Lung microvascular endothelial cell (primary cell): ENCODE measurements at regions not wholly inside any gene's neighbourhood (a gene's known extent, or its start where the extent isn't known, plus 50 kb on each side); places are given as distances from the start of the nearest gene placed in this dataset.
A peak's percentile ranks its signal among the peaks of the same experiment; 100 is the strongest.

Experiments
- DNase-seq, 2 donors: peaks; one replicate each; pipeline versions ENCODE4 v3.0.0 to v3.0.0-alpha.2; 2010; ENCODE audit warnings: low read depth in 2 of 2

DNA sequence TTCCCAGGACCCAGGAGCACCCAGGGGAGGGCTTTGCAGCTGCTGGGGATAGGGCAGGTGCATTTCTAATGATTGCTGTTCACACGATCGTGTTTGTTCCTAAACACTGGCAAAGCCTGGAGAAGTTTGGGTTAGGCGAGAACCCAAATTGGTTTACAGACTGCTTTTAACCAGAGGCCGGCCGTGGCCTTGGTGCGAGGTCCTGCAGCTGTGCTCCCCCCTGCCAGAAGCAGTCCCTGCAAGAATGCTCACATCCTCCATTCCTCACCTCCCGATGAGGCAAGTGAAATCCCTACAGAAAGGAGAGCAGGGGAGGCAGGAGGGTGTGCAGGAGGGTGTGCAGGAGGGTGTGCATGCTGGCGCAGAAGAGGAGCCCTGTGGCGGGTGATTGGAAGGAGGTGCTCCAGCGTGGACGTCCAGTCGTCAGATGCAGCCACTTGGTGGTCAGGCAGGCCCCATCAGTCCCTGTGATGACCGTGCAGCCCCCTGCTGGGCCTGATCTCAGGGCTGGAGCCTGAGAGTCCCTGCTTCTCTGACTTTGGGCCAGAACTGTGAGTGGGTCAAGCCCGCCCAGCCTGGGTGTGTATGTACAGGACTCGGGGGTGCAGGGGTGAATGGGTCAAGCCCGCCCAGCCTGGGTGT, 55.7 kb upstream of the FRMD1 start:
- no peak for DNase-seq

DNA sequence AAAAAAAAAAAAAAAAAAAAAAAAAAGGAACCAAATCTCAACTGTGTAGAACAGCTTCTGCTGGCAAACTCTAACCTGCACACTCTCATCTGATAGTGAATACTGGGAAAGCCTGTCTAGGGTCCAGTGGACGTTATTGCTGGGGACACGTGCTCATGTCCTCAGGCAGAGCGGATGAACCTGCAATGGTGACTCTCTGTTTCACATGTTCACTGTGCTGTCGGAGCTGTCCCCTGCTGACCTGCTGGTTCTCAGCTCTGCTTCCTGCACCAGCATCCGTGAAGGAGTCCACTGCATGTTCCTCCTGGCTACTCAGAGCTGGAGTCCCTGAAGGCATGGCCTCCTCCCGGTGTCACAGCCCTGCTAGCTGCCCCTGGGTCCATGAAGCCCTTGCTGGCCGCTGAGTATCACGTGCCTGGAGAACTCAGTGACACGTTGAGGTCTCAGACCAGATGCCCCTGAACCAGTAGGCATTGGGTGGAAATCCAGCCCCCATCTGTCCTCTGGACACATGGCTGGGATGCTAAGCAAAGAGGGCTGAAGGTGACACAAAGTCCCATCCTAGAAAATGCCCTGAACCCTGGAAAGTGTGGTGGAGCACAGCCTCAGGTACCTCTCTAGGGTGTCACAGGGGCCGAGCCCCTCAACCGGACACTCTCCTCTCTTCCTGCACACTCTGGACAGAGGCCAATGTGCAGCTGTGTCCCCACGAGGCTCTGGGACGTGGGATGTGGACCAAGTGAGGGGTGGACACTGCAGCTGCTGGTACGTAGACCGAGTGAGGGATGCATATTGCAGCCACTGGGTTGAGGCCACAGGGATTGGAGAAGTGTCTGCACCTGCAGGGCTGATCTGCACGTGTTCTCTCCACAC, 54.9 kb upstream of the FRMD1 start:
- DNase-seq = no peak

DNA sequence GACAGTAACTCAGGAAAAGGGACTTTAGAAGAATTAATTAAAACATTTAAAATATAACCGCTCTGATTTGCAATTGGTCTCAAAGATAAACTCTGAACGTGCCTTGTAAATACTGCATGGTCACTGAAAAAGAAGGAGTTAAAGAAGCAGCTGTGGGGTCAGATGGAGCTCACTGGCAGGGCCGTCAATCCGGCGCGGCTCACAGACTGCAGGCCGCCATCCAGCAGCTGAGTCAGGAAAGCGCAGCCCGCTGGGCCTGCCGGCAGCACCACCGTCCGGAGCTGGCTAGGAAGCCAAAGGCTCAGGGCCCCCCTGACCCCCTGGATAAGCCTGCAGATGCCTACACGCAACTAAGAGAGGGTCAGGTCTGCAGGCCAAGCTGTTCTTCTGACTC, 54.2 kb upstream of the FRMD1 start:
- DNase-seq = peak; percentile 34 to 48

DNA sequence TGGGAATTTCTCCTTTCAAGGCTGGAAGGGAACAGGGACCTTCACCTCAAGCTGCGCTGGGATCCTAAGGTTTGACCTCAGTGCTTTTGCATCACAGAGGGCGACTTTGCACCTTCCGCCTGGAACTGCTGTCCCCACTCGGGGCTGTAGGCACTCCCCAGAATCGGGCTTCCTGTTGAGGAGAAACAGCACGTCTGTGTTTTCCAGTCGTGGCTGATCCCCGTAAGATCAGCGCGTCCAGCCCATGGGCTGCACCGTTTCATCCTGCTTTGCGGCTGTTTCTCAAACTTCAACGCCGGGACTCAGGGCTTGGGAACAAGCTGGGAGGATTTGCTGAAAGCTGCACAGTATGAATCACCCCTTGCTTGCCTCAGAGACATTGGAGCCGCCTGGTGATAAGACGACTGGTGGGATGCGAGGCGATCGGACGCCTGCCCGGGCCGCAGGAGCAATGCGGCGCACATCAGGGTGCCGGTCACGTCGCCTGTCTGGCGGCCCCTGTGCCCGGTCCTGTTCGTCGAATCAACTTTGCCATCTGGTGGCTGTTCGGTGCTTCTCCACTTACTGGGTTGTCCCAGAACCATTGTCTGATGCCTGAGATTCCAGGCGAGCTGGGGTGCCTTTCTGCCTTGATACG, 53.6 kb upstream of the FRMD1 start:
- peak; percentile 61 to 80 for DNase-seq

DNA sequence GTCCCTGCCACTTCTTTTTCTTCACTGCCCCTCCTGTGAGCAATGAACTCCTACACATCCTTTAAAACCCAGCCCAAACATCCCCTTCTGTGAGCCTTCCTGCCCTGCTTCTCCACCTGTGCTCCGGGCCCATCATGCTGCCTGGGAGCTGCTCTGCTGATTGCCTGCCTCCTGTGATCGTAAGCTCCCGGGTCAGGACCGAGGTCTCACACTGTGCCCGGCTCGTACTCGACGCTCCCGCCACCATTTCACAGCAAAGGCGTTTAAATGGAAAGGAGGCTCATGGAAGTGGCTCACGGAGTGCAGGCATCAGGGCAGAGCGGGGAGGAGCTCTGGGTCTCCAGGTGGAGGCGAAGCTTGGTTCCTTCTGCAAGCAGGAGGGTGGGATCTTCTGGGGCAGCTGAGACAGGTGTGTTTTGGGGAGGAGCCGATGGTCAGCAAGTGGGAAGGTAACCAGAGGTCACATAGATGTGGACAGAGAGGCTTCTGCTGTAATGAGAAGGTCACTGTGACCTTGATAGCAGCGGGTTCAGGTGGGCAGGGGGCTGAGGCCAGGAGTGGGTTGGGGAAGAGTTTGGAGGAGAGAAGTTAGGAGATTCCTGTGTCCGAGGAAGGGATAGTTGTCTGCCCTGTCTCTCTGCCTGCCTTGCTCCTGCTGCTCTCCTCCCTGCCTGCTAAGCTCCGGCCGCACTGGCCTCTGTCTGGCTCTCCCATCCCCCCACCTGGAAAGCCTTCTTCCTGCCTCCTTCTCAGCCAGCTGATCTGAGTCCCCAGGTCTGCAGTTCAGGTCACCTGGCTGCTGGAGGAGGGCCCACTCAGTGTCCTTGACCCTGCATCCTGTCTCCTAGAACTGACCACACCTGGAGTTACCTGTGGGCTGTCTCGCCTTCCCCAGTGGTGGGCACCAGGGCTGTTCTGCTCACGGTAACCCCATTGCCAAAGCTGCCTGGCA, 52.7 kb upstream of the FRMD1 start:
- no peak for DNase-seq

DNA sequence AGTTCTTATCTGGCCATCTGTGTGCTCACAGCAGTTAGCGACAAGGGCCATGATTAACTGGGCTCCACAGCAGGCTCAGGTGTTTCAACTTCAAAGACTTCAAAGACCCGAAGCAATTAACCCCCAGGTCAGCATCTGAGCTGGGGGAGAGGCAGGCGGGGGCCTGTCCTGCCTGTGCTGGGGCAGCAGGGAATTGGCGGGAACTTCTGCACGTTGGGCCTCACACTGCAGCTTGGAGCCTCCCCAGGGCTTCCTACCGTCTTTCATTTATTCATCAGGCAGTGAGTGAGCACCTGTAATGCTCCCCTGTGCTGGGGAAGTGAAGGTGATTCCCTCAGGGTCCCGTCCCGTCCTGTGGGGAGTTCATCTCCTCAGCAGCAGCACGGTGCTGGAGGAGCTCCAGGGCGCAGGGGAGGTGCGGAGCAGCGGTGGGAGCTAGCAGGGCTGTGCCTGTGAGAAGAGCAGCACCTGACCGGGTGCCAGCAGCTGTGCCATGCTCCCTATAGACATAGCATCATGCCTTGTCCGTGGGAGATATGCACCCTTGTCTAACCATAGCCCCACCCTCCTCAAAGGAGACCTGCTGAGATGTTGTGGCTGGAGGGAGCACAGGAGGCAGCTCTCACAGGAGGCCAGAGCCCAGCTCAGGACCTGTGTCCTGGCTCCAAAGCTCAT, 51.8 kb upstream of the FRMD1 start:
- DNase-seq = no peak

DNA sequence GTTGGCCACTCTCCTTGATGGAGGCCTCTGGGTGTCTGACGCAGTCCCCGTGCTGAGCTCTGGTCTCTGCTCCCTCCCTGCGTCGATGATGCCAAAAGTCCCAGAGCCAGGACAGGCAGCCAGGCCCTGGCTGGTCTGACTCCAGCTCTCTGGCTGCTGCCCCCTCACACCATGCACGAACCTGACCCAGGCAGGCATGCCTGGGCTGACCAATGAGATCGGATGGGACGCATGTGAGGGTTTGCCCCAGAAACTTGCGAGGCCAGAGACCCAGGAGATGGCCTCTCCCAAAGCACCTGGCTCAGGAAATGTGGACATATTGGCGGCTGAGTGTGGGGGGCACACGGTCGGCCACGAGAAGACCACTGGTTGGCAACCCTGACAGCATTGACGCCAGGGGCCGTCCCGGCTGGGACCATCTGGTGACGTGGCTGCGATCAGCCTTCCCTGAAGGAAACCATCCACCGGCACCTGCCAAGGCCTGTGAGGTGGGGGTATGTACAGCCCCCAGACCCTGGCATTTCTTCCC, 51.2 kb upstream of the FRMD1 start:
- DNase-seq = no peak

DNA sequence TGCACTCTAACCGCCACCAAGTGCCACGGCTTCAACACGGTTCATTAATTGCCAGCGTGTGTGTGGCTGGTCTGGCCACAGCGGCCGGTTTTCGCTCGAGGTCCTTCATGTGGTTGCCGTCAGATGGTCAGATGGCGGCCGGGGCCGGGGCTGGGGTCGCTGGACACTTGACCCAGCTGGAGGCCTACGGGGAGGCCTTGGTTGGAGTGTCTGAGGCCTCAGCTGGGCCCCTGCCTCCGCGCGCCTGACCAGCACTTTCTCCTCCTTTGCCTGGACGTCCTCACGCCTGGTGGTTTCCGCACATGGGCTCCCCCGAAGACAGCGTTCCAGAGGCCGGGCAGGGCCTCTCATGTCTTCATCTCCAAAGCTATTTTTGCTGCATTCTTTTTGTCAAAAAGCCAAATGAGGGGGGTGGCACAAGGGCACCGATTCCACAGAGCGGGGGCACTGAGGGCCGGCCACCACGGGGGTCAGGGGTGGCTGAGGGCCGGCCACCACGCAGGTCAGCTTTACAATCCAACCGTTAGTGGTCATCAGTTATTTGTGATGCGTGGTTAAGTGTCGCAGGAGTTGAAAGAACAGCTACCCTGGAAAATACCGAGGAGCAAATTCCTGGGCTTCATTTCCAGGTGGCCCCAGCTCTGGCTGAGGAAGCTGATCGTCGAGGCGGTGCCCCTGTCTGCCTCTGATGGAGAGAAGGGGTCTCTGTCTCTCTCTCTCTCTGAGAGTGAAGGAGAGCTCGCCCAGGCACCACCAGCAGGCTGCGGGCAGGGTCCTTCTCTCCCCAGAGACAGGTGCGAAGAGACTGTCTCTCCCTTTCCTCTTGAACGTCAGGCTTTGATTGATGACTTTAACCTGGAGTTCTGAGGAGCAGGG, 50.5 kb upstream of the FRMD1 start:
- no peak for DNase-seq

DNA sequence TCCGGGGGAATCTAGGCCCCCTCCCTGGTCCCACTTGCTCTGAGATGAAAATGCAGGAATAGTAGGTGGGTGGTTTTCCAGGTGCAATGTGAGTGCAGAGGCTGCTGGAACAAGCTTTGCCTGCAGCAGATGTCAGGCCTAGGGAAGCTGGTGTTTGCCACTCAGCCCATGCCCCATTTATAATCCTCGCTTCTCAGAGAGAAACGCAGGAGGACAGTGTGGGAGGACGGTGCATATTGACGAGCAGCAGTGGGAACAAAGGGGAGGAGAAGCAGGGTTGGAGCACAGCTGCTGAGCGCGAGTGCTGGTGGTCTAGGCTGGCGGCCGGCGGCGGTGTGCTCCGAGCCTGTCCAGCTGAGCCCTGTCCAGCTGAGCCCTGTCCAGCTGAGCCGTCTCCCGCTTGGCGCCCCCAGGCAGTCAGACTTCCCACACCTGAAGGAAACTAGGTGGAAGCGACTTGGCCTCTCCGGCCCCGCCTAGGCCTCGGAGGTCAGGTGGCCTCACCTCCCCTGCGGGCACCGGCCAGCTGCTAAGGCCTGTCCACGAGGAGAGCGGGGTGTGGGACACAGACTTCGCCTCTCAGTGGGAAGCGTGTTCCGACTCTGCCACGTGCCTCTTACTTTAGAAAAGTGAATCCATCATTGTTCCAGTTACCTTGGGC, 49.7 kb upstream of the FRMD1 start:
- DNase-seq = no peak
